PC-3 (cell line): ENCODE measurements at regions not wholly inside any gene's neighbourhood (a gene's known extent, or its start where the extent isn't known, plus 50 kb on each side); places are given as distances from the start of the nearest gene placed in this dataset.

Source experiments
- CTCF ChIP-seq: fragments of 300-600 bp; sonication (generic); conservative IDR thresholded peaks from 2 replicates; pipeline ENCODE4 v1.5.1; 2017; ENCODE audit warnings: antibody characterized with exemption, low read depth, mild to moderate bottlenecking, low read length
- EZH2 ChIP-seq: fragments of 300-600 bp; sonication (generic); IDR thresholded peaks from one replicate; pipeline ENCODE4 v1.6.1; 2017; ENCODE audit warnings: antibody characterized with exemption, mild to moderate bottlenecking, low read length; ENCODE audit not compliant: unreplicated experiment
- EZH2phosphoT487 ChIP-seq: fragments of 300-600 bp; sonication (generic); IDR thresholded peaks from 2 replicates; pipeline ENCODE4 v1.6.1; 2018; ENCODE audit warnings: mild to moderate bottlenecking, antibody characterized with exemption, low read length, borderline replicate concordance

GRCh38 chrX:8864161-8864560, 63.0 kb upstream of the FAM9A start:
- TF ChIP-seq CTCF (no peak), EZH2 (no peak), EZH2phosphoT487 (no peak)
